LNCaP clone FGC (cell line): ENCODE measurements at regions not wholly inside any gene's neighbourhood (a gene's known extent, or its start where the extent isn't known, plus 50 kb on each side); places are given as distances from the start of the nearest gene placed in this dataset.

Source experiments
- DNase-seq: peaks from one replicate; pipeline ENCODE4 v3.0.0-alpha.2; 2011; ENCODE audit warnings: low read depth
- H3K4me3 ChIP-seq: 2 replicates; pipeline ENCODE4 v1.5.1; 2011; ENCODE audit warnings: mild to moderate bottlenecking, low read depth, low read length, control low read depth
- CTCF ChIP-seq: IDR thresholded peaks from 2 replicates; pipeline ENCODE4 v1.5.1; 2012; ENCODE audit warnings: mild to moderate bottlenecking; ENCODE audit not compliant: control insufficient read depth, insufficient read depth; ENCODE audit errors: extremely low read depth

- TF ChIP-seq CTCF = no peak
- DNase-seq = no peak
- H3K4me3 ChIP-seq = no peak overlapping the region
These were observed 150.4 kb upstream of the NXPH2 start for GRCh38 chr2:138930571-138930970.

- DNase-seq = no peak
- no peak for TF ChIP-seq CTCF
- H3K4me3 ChIP-seq = no peak overlapping the region
These were observed 148.3 kb upstream of the NXPH2 start for GRCh38 chr2:138928374-138929021.

- no peak for DNase-seq
- no peak overlapping the region for H3K4me3 ChIP-seq
- peak; percentile 59 for TF ChIP-seq CTCF
These were observed 142.9 kb upstream of the NXPH2 start for GRCh38 chr2:138922973-138923563.

- TF ChIP-seq CTCF = no peak
- DNase-seq = no peak
- H3K4me3 ChIP-seq = no peak overlapping the region
These were observed 139.0 kb upstream of the NXPH2 start for GRCh38 chr2:138919120-138919747.

GRCh38 chr2:138910427-138910826, 130.2 kb upstream of the NXPH2 start:
- no peak for TF ChIP-seq CTCF
- no peak overlapping the region for H3K4me3 ChIP-seq
- no peak for DNase-seq

- H3K4me3 ChIP-seq = no peak overlapping the region
- no peak for TF ChIP-seq CTCF
- no peak for DNase-seq
These were observed 126.4 kb upstream of the NXPH2 start for GRCh38 chr2:138906549-138906948.

GRCh38 chr2:138902239-138902871, 122.2 kb upstream of the NXPH2 start:
- no peak for DNase-seq
- no peak overlapping the region for H3K4me3 ChIP-seq
- TF ChIP-seq CTCF = no peak
